ENCODE measurements at regions not wholly inside any gene's neighbourhood (a gene's known extent, or its start where the extent isn't known, plus 50 kb on each side); places are given as distances from the start of the nearest gene placed in this dataset.

DNA sequence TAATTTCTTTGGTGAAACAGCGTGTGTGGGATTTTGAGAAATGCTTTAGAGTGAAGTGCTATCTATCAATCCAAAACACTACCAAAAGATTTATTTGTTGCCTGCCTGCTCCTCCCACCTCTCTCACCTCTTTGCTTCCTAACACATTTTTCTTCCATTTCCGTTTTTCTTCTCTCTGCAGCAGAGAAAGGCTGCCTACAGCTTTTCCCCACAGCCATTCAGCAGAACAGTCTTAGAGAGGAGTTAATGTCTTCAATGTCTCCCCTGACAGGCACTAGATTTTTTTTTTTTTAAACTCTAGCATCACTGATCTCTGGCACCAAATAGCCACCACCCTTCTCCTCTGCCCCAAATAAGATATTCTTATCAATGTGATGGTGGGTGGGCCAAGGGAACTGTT is 327.8 kb upstream of the MAN1A1 start:
- no peak for TF ChIP-seq POLR2A (IDR thresholded peaks at IDR 0.05)
- TF ChIP-seq, protein P1, sequence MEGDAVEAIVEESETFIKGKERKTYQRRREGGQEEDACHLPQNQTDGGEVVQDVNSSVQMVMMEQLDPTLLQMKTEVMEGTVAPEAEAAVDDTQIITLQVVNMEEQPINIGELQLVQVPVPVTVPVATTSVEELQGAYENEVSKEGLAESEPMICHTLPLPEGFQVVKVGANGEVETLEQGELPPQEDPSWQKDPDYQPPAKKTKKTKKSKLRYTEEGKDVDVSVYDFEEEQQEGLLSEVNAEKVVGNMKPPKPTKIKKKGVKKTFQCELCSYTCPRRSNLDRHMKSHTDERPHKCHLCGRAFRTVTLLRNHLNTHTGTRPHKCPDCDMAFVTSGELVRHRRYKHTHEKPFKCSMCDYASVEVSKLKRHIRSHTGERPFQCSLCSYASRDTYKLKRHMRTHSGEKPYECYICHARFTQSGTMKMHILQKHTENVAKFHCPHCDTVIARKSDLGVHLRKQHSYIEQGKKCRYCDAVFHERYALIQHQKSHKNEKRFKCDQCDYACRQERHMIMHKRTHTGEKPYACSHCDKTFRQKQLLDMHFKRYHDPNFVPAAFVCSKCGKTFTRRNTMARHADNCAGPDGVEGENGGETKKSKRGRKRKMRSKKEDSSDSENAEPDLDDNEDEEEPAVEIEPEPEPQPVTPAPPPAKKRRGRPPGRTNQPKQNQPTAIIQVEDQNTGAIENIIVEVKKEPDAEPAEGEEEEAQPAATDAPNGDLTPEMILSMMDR (IDR thresholded peaks at IDR 0.05) = no peak

All from uterus (tissue), 2 donors.